Osteoblast (primary cell): ENCODE measurements at regions not wholly inside any gene's neighbourhood (a gene's known extent, or its start where the extent isn't known, plus 50 kb on each side); places are given as distances from the start of the nearest gene placed in this dataset.

Experiments used
- DNase-seq: peaks from one replicate; pipeline ENCODE4 v3.0.0; 2011; ENCODE audit warnings: low spot score, mixed read lengths; ENCODE audit not compliant: insufficient read length; ENCODE audit errors: missing footprints
- H2AFZ ChIP-seq: 2 replicates; pipeline ENCODE4 v1.6.0; 2011; ENCODE audit warnings: mild to moderate bottlenecking, low read length
- H3K27ac ChIP-seq: 2 replicates; pipeline ENCODE4 v1.5.1; 2011; ENCODE audit warnings: mild to moderate bottlenecking, low read depth, low read length, moderate library complexity
- H3K27me3 ChIP-seq: 2 replicates; pipeline ENCODE4 v1.6.0; 2012; ENCODE audit warnings: mild to moderate bottlenecking, control low read depth, inconsistent platforms, low read length, moderate library complexity; ENCODE audit not compliant: insufficient read depth
- H3K36me3 ChIP-seq: 2 replicates; pipeline ENCODE4 v1.5.1; 2011; ENCODE audit warnings: mild to moderate bottlenecking, low read length, control low read depth, moderate library complexity; ENCODE audit not compliant: insufficient read depth
- H3K4me1 ChIP-seq: 2 replicates; pipeline ENCODE4 v1.5.1; 2011; ENCODE audit warnings: mild to moderate bottlenecking, low read length, control low read depth, moderate library complexity; ENCODE audit not compliant: insufficient read depth
- H3K4me2 ChIP-seq: 2 replicates; pipeline ENCODE4 v1.6.0; 2011; ENCODE audit warnings: mild to moderate bottlenecking, low read length; ENCODE audit not compliant: insufficient read depth
- H3K4me3 ChIP-seq: fragments of 200-600 bp; sonication (generic); 3 replicates; pipeline ENCODE4 v1.5.1; 2012; ENCODE audit warnings: mild to moderate bottlenecking, low read length, inconsistent platforms; ENCODE audit not compliant: insufficient read depth
- H3K79me2 ChIP-seq: 2 replicates; pipeline ENCODE4 v1.6.0; 2012; ENCODE audit warnings: mild to moderate bottlenecking, low read length, control low read depth, inconsistent platforms; ENCODE audit not compliant: insufficient read depth
- H3K9me3 ChIP-seq: 2 replicates; pipeline ENCODE4 v1.5.1; 2011; ENCODE audit warnings: low read depth, low read length, control low read depth
- H4K20me1 ChIP-seq: 2 replicates; pipeline ENCODE4 v1.6.0; 2012; ENCODE audit warnings: mild to moderate bottlenecking, low read length, control low read depth; ENCODE audit not compliant: insufficient read depth
- CTCF ChIP-seq: IDR thresholded peaks from 2 replicates; pipeline ENCODE4 v1.5.1; 2011; ENCODE audit warnings: mild to moderate bottlenecking, low read depth, low read length, moderate library complexity; ENCODE audit errors: extremely low read depth

- H3K27me3 ChIP-seq, result peaks cover 57% of the 10 kb centered on the region
These were observed 72.7 kb downstream of the SOX4 start for GRCh38 chr6:21666201-21666691.

DNA sequence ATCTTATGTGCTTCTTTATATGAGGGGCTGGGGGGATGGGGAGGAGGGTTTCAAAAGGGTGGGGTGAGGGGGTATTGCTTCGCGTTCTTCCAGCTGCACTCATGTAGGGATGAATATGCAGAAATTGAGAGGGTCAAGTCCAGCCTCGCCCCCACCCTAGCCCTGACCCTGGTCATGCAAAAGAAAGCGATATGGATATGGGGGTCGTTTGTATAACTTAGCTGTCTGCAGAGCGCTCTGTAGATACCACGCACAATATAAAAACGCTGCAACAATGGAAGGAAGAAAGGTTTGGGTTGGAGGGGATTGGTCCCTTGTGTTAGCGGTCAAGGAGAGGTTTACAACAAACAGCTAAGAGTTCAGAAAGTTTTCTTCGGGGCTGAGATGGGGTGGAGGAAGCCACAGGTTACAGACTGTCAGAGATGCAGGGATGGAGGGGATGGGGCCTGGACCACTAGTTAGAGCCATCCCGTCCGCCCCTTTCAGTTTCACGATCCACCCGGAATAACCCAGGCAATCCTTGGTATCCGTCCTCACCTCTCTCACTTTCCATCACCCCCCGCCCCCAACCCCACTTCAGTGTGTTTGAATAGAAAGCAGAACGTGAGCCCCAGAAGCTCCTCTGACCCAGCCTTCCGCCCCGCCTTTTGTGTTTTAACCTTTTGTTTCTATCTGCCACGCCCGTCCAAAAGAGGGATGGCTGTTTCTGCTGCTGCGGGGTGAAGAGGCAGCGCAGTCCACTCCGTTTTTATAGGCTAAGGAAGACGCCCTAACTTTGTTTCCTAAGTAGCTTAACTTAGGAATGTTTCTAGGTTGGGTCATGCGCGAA is 73.5 kb downstream of the SOX4 start:
- H3K27me3 ChIP-seq, result peaks cover 53% of the 10 kb centered on the region
- H3K4me2 ChIP-seq, result peak overlapping the region; percentile 87
- no peaks in the 10 kb centered on the region for H4K20me1 ChIP-seq
- H3K4me1 ChIP-seq, result peaks cover 9% of the 10 kb centered on the region
- no peak overlapping the region for H3K27ac ChIP-seq
- H3K9me3 ChIP-seq, result no peaks in the 10 kb centered on the region
- H3K4me3 ChIP-seq, result no peak overlapping the region
- TF ChIP-seq CTCF, result no peak
- DNase-seq, result no peak
- no peak overlapping the region for H2AFZ ChIP-seq
- no peaks in the 10 kb centered on the region for H3K36me3 ChIP-seq
- H3K79me2 ChIP-seq, result no peaks in the 10 kb centered on the region

More at GRCh38 chr6:21666201-21666691, 72.7 kb downstream of the SOX4 start:
- TF ChIP-seq CTCF, result no peak
- no peak overlapping the region for H3K27ac ChIP-seq
- peak overlapping the region; percentile 71 for H3K4me3 ChIP-seq
- no peaks in the 10 kb centered on the region for H4K20me1 ChIP-seq
- peak overlapping the region; percentile 87 for H3K4me2 ChIP-seq
- no peaks in the 10 kb centered on the region for H3K36me3 ChIP-seq
- no peaks in the 10 kb centered on the region for H3K9me3 ChIP-seq
- peak overlapping the region; percentile 74 for H2AFZ ChIP-seq
- H3K79me2 ChIP-seq, result no peaks in the 10 kb centered on the region
- DNase-seq, result no peak
- H3K4me1 ChIP-seq, result peaks cover 9% of the 10 kb centered on the region

- no peak overlapping the region for H2AFZ ChIP-seq
- H3K9me3 ChIP-seq, result no peaks in the 10 kb centered on the region
- H3K4me3 ChIP-seq, result no peak overlapping the region
- TF ChIP-seq CTCF, result no peak
- DNase-seq, result no peak
- H3K4me2 ChIP-seq, result no peak overlapping the region
- H4K20me1 ChIP-seq, result no peaks in the 10 kb centered on the region
- H3K27ac ChIP-seq, result no peak overlapping the region
- no peaks in the 10 kb centered on the region for H3K36me3 ChIP-seq
- peaks cover 39% of the 10 kb centered on the region for H3K27me3 ChIP-seq
- no peaks in the 10 kb centered on the region for H3K79me2 ChIP-seq
- H3K4me1 ChIP-seq, result peaks cover 9% of the 10 kb centered on the region
These were observed 75.2 kb downstream of the SOX4 start for GRCh38 chr6:21668795-21669194.

GRCh38 chr6:21676769-21677168 is 83.2 kb downstream of the SOX4 start:
- no peaks in the 10 kb centered on the region for H4K20me1 ChIP-seq
- no peak overlapping the region for H2AFZ ChIP-seq
- no peak overlapping the region for H3K4me2 ChIP-seq
- H3K79me2 ChIP-seq, result no peaks in the 10 kb centered on the region
- no peaks in the 10 kb centered on the region for H3K9me3 ChIP-seq
- H3K27me3 ChIP-seq, result no peaks in the 10 kb centered on the region
- H3K27ac ChIP-seq, result no peak overlapping the region
- TF ChIP-seq CTCF, result no peak
- no peak for DNase-seq
- no peaks in the 10 kb centered on the region for H3K36me3 ChIP-seq
- no peak overlapping the region for H3K4me3 ChIP-seq
- H3K4me1 ChIP-seq, result peaks cover 10% of the 10 kb centered on the region
